Aorta (tissue), 5 donors: ENCODE measurements at regions not wholly inside any gene's neighbourhood (a gene's known extent, or its start where the extent isn't known, plus 50 kb on each side); places are given as distances from the start of the nearest gene placed in this dataset.
"Not testable (repeated sequence)": the region's sequence is repeated elsewhere in the genome, so short reads cannot be mapped to it uniquely, and the experiment has no call there.

Experiments used
- ATAC-seq: fragments of 200-7000 bp; cut with Tn5 transposase; one replicate; pipeline ENCODE4 v1.9.1; 2022; ENCODE audit warnings: moderate library complexity; ENCODE audit not compliant: low FRiP score
- DNase-seq, 2 donors: peaks; one replicate each; pipeline ENCODE4 v3.0.0-alpha.2; 2020
- H3K27ac ChIP-seq, 2 donors: one replicate each; pipeline ENCODE4 v1.5.1; 2013; ENCODE audit warnings: low read length in 2 of 2, mild to moderate bottlenecking in 2 of 2, moderate library complexity in 2 of 2, control low read depth in 1 of 2, inconsistent platforms in 1 of 2, low read depth in 1 of 2
- H3K27me3 ChIP-seq, 2 donors: one replicate each; pipeline ENCODE4 v1.6.1; 2013; ENCODE audit warnings: control low read depth in 1 of 2, low read length in 1 of 2, mild to moderate bottlenecking in 1 of 2, moderate library complexity in 1 of 2; ENCODE audit not compliant: insufficient read depth in 2 of 2, control insufficient read depth in 1 of 2
- H3K36me3 ChIP-seq, 2 donors: one replicate each; pipeline ENCODE4 v1.6.1; 2013; ENCODE audit warnings: control low read depth in 1 of 2, low read length in 1 of 2, mild to moderate bottlenecking in 1 of 2; ENCODE audit not compliant: insufficient read depth in 2 of 2, control insufficient read depth in 1 of 2
- H3K4me1 ChIP-seq, 2 donors: one replicate each; pipeline ENCODE4 v1.6.1; 2013; ENCODE audit warnings: low read length in 2 of 2, control low read depth in 1 of 2, mild to moderate bottlenecking in 1 of 2, moderate library complexity in 1 of 2; ENCODE audit not compliant: insufficient read depth in 2 of 2, control insufficient read depth in 1 of 2
- H3K4me3 ChIP-seq, 2 donors: one replicate each; pipeline ENCODE4 v1.5.1; 2013; ENCODE audit warnings: low read length in 2 of 2, control low read depth in 1 of 2, mild to moderate bottlenecking in 1 of 2
- H3K9me3 ChIP-seq: one replicate; pipeline ENCODE4 v1.6.1; 2013; ENCODE audit warnings: mild to moderate bottlenecking, low read length; ENCODE audit not compliant: control insufficient read depth
- WGBS, 2 donors: extraction: QIAGEN DNeasy Blood & Tissue Kit; methylation state at CpG; one replicate each; pipeline ENCODE4 v1.1.7; 2013; 5-methylcytosine and 5-hydroxymethylcytosine counted together
- intact Hi-C, 2 donors: fragments of 100-400 bp; cut with DNase I; formaldehyde crosslinking; loops; one replicate each; pipeline versions ENCODE4 v1.14.2 to v1.15.0; 2022
- donor health status: healthy with polysubstance abuse.
- donor health status: Bipolar disorder and iron deficiency.
- donor health status: DM: no; HTN: no; CAD: no.
- donor health status: DM: no; HTN: no; CAD: no.
- donor health status: DM: yes; HTN: yes; CAD: no.

DNA sequence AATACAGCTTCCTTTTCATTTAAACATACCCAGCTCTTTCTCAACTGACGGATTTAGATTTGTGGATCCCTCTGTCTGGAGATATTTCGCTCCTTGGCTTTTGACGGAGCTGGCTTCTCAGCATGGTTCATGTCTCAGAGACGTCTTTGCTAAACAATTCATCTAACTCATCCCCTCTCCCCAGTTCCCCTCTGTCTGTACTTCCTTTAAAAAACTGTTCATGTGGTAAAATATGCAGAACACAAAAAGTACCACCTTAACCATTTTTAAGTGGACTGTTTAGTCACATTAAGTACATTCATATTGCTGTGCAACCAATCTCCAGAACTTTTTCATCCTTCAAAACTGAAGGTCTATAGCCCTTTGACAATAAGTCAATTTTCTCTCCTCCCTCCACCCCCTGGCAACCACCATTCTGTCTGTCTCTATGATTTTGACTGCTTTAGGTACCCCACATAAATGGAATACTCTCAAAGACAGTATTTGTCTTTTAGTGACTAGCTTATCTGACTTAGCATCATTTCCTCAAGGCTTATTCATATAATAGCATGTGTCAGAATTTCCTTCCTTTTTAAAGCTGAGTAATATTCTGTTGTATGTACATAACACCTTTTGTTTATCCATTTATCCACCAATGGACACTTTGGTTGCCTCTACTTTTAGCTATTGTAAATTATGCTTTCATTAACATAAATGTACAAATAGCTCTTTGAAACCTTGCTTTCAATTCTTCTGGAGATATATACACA, 399.8 kb upstream of the SOX5 start:
- 97% methylated on average over 4 of the region's 4 CpGs for WGBS, 2 donors
- DNase-seq (no peak), ATAC-seq (no peak)
- no peak overlapping the region for H3K4me3 ChIP-seq
- peaks cover 0 to under 1% of the 10 kb centered on the region in 2 donors for H3K36me3 ChIP-seq
- H3K27me3 ChIP-seq = no peaks in the 10 kb centered on the region
- intact Hi-C loops = no loop called here
- H3K4me1 ChIP-seq = no peaks in the 10 kb centered on the region
- no peak overlapping the region for H3K27ac ChIP-seq
- H3K9me3 ChIP-seq = no peaks in the 10 kb centered on the region

DNA sequence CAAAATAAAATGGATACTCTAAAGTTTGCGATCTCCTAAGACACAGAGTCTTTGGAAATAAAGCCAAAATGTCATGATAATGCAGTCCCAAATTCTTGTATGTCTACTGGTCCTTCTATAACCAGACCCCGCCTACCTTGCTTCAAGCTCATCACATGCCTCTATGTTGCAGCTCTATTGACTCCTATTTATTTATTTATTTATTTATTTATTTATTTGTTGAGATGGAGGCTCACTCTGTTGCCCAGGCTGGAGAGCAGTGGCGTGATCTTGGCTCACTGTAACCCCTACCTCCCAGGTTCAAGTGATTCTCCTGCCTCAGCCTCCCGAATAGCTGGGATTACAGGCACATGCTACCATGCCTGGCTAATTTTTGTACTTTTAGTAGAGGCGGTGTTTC, 398.7 kb upstream of the SOX5 start:
- H3K4me3 ChIP-seq, H3K27ac ChIP-seq, H3K9me3 ChIP-seq, H3K27me3 ChIP-seq, DNase-seq, H3K4me1 ChIP-seq, intact Hi-C loops, H3K36me3 ChIP-seq, ATAC-seq: not testable (repeated sequence)
- 94 to 96% methylated on average over 5 of the region's 5 CpGs for WGBS, 2 donors

DNA sequence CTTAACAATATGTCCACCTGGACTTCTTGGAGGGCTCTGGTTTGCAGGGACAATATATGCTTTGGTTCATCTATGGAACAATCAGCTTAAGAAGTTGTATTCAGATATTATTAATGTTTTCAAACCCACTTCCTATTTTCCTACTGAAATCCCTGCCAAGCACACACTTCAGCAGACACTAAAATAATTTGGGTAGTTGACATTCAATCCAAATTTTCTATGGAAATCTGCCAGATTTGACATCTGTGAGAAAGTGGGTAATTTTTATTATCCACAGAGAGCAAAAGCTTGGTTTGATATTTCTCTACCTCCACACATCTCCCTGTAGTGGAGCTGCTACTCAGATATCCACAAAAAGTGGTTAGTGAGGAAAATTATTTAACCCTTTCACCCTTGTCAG, 378.8 kb upstream of the SOX5 start:
- no peaks in the 10 kb centered on the region for H3K27me3 ChIP-seq
- DNase-seq (no peak), ATAC-seq (no peak)
- no peak overlapping the region for H3K27ac ChIP-seq
- no peaks in the 10 kb centered on the region for H3K9me3 ChIP-seq
- no peak overlapping the region for H3K4me3 ChIP-seq
- no peaks in the 10 kb centered on the region for H3K4me1 ChIP-seq
- intact Hi-C loops = no loop called here
- H3K36me3 ChIP-seq = no peaks in the 10 kb centered on the region

DNA sequence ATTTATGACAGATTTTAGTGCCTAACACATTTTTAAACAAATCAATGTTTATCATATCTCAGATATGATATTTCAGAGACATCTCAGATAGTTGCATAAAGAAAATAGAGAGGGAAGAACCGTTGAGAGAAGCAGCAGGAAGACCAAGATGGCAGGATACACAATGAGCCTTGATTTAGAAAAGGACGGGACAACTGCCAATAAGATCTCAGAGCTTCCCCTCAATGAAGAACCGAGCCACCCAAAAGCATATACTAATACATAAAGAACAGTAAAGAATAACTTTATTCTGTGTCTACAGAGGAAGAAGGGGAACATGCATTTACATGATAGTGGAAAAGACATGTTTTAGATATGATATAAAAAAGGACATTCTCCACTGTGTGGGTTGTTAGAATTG, 375.9 kb upstream of the SOX5 start:
- Histone ChIP-seq H3K36me3 (no peaks in the 10 kb centered on the region), H3K27ac (no peak overlapping the region), H3K27me3 (no peaks in the 10 kb centered on the region), H3K4me1 (no peaks in the 10 kb centered on the region), H3K9me3 (no peaks in the 10 kb centered on the region), H3K4me3 (no peak overlapping the region)
- 85 to 88% methylated on average over 3 of the region's 3 CpGs for WGBS, 2 donors
- ATAC-seq = no peak
- no peak for DNase-seq
- intact Hi-C loops = no loop called here

DNA sequence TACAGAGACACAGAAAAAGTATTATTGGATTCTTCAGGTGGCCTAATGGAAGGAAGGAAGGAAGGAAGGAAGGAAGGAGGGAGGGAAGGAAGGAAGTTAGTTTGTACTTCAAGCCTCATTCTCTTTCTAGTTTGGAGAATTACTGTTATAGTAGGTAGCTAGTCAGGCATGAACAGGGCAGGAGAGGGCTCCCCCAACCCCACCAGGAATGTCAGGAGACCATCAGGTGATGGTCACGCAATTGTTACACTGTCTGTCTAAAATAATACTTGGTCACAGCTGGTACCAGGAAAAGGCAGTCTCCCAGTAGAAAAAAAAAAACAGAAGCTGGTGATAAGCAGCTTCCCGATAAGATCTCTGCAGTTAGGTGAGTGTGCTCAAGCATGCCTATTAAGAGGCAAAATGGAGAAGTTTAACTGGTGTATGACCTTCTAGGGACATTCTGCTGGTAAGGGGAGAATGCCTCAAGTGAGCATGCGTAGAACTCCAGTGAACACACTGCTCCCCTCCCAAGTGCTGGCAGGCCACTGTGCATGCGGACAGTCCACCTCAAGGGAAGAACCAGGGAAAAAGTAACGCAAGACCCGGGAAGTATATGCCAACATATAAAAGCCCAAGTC, 358.4 kb upstream of the SOX5 start:
- Histone ChIP-seq H3K9me3 (no peaks in the 10 kb centered on the region), H3K4me3 (no peak overlapping the region), H3K27me3 (no peaks in the 10 kb centered on the region), H3K4me1 (no peaks in the 10 kb centered on the region), H3K36me3 (no peaks in the 10 kb centered on the region), H3K27ac (no peak overlapping the region)
- 94 to 96% methylated on average over 6 of the region's 6 CpGs for WGBS, 2 donors
- no peak for ATAC-seq
- intact Hi-C loops = no loop called here
- no peak for DNase-seq

DNA sequence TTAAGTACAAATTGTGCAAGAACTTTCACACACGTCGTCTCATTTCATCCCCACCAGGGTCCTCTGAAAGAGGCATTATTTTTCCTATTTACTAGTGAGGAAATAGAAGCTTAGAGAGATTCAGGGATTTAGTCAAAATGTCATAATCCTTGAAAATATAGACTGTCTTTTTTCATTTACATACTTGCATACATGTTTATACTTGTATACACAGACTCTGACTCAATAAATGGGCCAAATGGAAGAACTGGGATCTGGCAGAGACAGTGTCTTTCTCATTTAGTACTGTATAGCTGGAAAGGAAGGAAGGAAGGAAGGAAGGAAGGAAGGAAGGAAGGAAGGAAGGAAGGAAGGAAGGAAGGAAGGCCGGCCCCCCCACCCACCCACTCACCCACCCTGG, 357.7 kb upstream of the SOX5 start:
- intact Hi-C loops = no loop called here

DNA sequence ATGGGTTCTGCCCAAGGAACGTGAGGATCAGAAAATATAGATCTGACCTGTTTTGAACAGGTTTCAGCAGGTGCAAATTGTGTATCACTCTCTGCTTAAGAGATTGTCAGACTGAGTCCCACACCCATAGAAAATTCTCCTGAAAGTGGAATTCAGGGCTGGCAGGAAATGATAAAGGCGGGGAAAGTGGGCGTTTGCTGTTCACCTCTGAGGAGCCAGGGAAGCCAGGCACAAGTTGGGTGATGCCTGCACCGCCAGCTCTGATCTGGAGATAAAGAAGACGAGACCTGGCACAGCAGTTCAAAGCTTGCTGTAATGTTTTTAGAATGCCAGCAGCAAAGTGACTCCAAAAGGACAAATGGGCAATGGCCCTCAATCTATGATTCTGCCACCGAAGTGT, 356.5 kb upstream of the SOX5 start:
- Histone ChIP-seq H3K27ac (no peak overlapping the region), H3K4me3 (no peak overlapping the region), H3K27me3 (no peaks in the 10 kb centered on the region), H3K9me3 (no peaks in the 10 kb centered on the region), H3K4me1 (no peaks in the 10 kb centered on the region), H3K36me3 (no peaks in the 10 kb centered on the region)
- ATAC-seq (no peak), DNase-seq (no peak)
- WGBS, 2 donors = 85% methylated on average over 6 of the region's 6 CpGs
- intact Hi-C loops = no loop called here

More for the DNA sequence above, 357.7 kb upstream of the SOX5 start:
- no peak for ATAC-seq
- DNase-seq = no peak
- 87 to 95% methylated on average over 2 to 3 of the region's 3 CpGs for WGBS, 2 donors
- no peaks in the 10 kb centered on the region for H3K4me1 ChIP-seq
- H3K36me3 ChIP-seq = no peaks in the 10 kb centered on the region
- H3K9me3 ChIP-seq = no peaks in the 10 kb centered on the region
- no peak overlapping the region for H3K27ac ChIP-seq
- H3K4me3 ChIP-seq = no peak overlapping the region
- H3K27me3 ChIP-seq = no peaks in the 10 kb centered on the region

DNA sequence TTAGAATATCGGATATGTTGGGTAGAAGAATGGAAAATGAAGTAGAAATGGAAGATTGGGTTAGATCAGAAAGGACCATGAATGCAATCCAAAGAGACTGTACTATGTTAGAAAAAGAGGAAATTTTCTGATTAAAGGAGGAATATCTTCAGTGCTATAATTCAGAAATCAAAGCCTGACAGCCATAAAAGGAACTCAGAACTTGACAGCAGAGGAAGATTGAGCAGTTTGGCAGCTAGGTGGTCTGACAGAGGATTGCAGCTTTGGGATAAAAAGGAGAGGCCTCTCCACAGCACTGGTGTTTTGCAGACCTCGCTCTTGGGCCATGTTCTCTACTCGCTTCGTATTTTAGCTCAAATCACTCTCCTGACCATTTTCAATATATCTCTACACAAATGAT, 354.8 kb upstream of the SOX5 start:
- Histone ChIP-seq H3K4me3 (no peak overlapping the region), H3K27me3 (no peaks in the 10 kb centered on the region), H3K36me3 (no peaks in the 10 kb centered on the region), H3K4me1 (no peaks in the 10 kb centered on the region), H3K9me3 (no peaks in the 10 kb centered on the region), H3K27ac (no peak overlapping the region)
- 97 to 99% methylated on average over 4 of the region's 4 CpGs for WGBS, 2 donors
- DNase-seq (no peak), ATAC-seq (no peak)
- intact Hi-C loops = no loop called here

DNA sequence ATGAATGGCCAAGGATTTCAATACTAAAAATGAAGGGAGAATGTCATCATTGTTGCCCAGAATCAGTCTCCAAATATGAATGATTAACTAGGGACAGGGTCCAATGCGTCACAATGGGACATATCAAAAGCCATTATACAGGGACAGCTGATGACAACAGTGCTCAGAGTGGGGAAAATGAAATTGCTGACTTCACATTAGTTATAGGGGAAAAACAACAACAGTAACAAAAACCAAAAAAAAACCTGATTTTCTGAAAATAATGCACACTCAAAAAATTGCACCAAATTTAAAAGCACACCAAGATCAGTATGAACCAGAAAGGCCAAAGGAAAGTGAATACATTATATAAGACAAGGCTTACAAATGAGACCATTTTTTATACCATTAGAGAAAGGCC, 353.2 kb upstream of the SOX5 start:
- Histone ChIP-seq H3K4me3 (no peak overlapping the region), H3K27me3 (no peaks in the 10 kb centered on the region), H3K27ac (no peak overlapping the region), H3K4me1 (no peaks in the 10 kb centered on the region), H3K9me3 (no peaks in the 10 kb centered on the region), H3K36me3 (no peaks in the 10 kb centered on the region)
- no peak for DNase-seq
- intact Hi-C loops = no loop called here
- 86 to 90% methylated on average over 1 of the region's 1 CpG for WGBS, 2 donors
- ATAC-seq = no peak
